Posterior vena cava (tissue), 2 donors: ENCODE measurements at regions not wholly inside any gene's neighbourhood (a gene's known extent, or its start where the extent isn't known, plus 50 kb on each side); places are given as distances from the start of the nearest gene placed in this dataset.

ENCODE experiments used
- DNase-seq: peaks from one replicate; pipeline ENCODE4 v3.0.0-alpha.2; 2020; ENCODE audit warnings: low spot score
- intact Hi-C, 2 donors: fragments of 100-400 bp; cut with DNase I; formaldehyde crosslinking; loops; one replicate each; pipeline versions ENCODE4 v1.14.1 to v1.14.2; 2022 to 2023
- donor health status: DM: yes; HTN: yes; CAD: no.
- donor health status: DM: yes; HTN: yes; CAD: no.

- intact Hi-C loops: no loop called here
- no peak for DNase-seq
Measured at GRCh38 chr12:92650228-92650822, 52.5 kb upstream of the PLEKHG7 start.

GRCh38 chr12:92649511-92650227 lies 53.1 kb upstream of the PLEKHG7 start:
- intact Hi-C loops: no loop called here
- no peak for DNase-seq

- no peak for DNase-seq
- intact Hi-C loops: no loop called here
Measured at GRCh38 chr12:92648242-92649031, 54.4 kb upstream of the PLEKHG7 start.

- DNase-seq: no peak
- intact Hi-C loops: no loop called here
Measured at GRCh38 chr12:92641291-92641690, 61.5 kb upstream of the PLEKHG7 start.

- intact Hi-C loops: no loop called here
- DNase-seq: no peak
Measured at GRCh38 chr12:92640691-92641090, 62.1 kb upstream of the PLEKHG7 start.

- intact Hi-C loops: no loop called here
- no peak for DNase-seq
Measured at GRCh38 chr12:92639017-92639416, 63.8 kb upstream of the PLEKHG7 start.

- DNase-seq: no peak
- intact Hi-C loops: no loop called here
Measured at GRCh38 chr12:92634730-92635129, 68.1 kb upstream of the PLEKHG7 start.

GRCh38 chr12:92634202-92634601 lies 68.6 kb upstream of the PLEKHG7 start:
- intact Hi-C loops: no loop called here
- no peak for DNase-seq

GRCh38 chr12:92630968-92631367 lies 71.8 kb upstream of the PLEKHG7 start:
- intact Hi-C loops: no loop called here
- DNase-seq: no peak

GRCh38 chr12:92629349-92630065 lies 73.3 kb upstream of the PLEKHG7 start:
- intact Hi-C loops: no loop called here

GRCh38 chr12:92628476-92628875 lies 74.3 kb upstream of the PLEKHG7 start:
- no peak for DNase-seq
- intact Hi-C loops: no loop called here

More at GRCh38 chr12:92629349-92630065, 73.3 kb upstream of the PLEKHG7 start:
- no peak for DNase-seq

GRCh38 chr12:92627511-92627910 lies 75.3 kb upstream of the PLEKHG7 start:
- intact Hi-C loops: no loop called here
- DNase-seq: no peak

- intact Hi-C loops: no loop called here
- no peak for DNase-seq
Measured at GRCh38 chr12:92625639-92626310, 77.0 kb upstream of the PLEKHG7 start.

- DNase-seq: no peak
- intact Hi-C loops: no loop called here
Measured at GRCh38 chr12:92624236-92624635, 78.6 kb upstream of the PLEKHG7 start.

- DNase-seq: no peak
- intact Hi-C loops: no loop called here
Measured at GRCh38 chr12:92623386-92623785, 79.4 kb upstream of the PLEKHG7 start.

GRCh38 chr12:92621833-92622232 lies 81.0 kb upstream of the PLEKHG7 start:
- intact Hi-C loops: no loop called here
- DNase-seq: no peak

- intact Hi-C loops: no loop called here
- DNase-seq: no peak
Measured at GRCh38 chr12:92621312-92621711, 81.5 kb upstream of the PLEKHG7 start.

- intact Hi-C loops: loop anchor here in 1 of 2 donors (10.0 kb wide), 1 partner anchor 705 kb away; no protein-coding TSS in a partner anchor
- DNase-seq: no peak
Measured at GRCh38 chr12:92619730-92620684, 82.8 kb upstream of the PLEKHG7 start.
